Stimulated activated CD4-positive, alpha-beta T cell treated with anti-CD3 and anti-CD28 coated beads, Interleukin-4, amount 100 ng/mL, for 48 hours (primary cell): ENCODE measurements at regions not wholly inside any gene's neighbourhood (a gene's known extent, or its start where the extent isn't known, plus 50 kb on each side); places are given as distances from the start of the nearest gene placed in this dataset.

ENCODE experiments used
- DNase-seq, 2 donors: peaks; one replicate each; pipeline ENCODE4 v3.0.0-alpha.2; 2020; ENCODE audit warnings: low read depth in 2 of 2

- no peak for DNase-seq
Measured at GRCh38 chr3:159169828-159170227, 368.0 kb downstream of the MFSD1 start.

- DNase-seq, result no peak
Measured at GRCh38 chr3:159170436-159171003, 368.7 kb downstream of the MFSD1 start.

DNA sequence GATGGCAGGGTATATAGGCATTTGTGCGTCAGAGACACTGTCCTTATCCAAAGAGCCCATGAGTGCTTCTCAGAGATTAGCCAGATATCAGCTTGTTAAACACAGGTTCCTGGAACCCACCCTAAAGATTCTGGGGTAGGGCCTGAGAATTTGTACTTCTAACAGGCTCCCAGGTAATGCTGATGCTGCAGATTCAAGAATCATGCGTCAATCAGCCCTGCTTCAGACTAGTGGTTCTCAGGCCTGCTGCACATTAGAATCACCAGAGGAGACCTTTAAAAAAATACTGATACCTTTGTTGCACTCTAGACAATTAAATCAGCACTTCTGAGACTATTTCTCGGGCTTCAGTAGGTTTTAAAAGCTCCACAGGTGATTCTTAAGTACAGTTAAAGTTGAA is 369.5 kb downstream of the MFSD1 start:
- DNase-seq, result no peak

DNA sequence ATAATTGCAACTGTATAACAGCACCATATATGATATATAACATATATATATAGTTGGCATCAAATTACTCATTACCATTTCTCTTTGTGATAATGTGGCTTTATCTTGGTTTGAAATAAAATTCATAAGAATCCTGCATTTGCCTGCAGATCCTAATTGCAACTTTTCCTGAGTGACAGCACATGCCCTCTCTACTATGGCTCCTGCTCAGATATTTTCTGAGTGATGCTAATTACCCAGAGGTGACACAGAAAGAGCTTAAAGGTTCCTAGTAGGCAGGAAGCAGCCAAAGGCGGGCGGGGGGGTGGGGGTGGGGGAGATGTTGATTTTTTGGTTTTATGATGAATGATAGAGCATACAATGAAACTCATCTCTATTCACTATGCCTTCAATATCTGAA is 370.6 kb downstream of the MFSD1 start:
- DNase-seq, result no peak

- DNase-seq, result no peak
Measured at GRCh38 chr3:159174715-159175692, 373.1 kb downstream of the MFSD1 start.

DNA sequence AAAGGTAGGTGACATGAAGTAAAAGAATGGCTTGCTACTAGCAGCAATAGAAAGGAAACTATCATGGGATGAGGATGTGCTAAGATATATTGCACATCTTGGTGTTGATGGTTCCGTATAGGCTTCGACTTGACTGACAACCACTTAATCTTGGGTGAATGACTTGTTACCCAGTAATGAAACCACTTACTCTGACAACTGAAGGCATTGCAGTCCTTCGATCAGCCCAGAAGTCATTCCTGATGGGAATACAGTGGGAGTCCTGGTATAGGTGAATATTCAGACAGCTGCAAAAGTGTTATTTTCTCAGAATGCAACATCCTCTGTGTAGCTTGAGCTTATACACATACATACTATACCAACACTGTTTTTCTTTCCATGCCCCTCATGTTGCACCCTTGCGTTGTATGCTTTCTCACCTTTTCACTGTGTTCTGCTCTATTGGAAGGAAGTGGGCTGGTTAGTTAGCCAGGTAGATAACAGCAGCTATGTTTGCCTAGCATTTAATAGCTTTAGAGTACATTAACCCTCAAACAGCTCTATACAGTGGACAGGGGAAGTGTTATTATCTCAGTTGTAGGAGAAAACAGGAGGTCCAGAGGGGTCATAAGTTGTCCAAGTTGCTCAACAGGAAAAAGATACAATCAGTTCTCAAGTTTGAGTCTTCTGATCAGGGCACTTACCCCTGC is 376.5 kb downstream of the MFSD1 start:
- no peak for DNase-seq

GRCh38 chr3:159182961-159183360 is 381.1 kb downstream of the MFSD1 start:
- no peak for DNase-seq

GRCh38 chr3:159185443-159186050 is 383.7 kb downstream of the MFSD1 start:
- DNase-seq, result no peak

DNA sequence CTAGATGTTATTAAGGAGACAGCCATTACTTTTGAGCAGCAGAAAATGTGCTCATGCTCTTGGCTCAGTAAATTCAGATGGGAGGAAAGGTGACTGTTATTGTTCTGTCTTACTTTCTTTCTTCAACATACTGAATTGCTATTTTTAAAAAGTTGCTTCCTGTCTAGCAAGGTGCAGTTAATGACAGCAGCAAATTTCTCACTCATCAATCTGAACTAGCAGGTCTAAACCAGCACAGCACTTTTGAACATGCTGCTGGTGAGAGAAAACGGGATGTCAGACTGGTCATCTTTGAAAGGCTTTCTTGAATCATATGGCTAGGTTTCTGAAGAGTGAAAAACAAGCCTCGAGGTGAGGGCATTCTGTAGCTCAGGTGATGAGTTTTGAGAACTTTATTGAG is 384.7 kb downstream of the MFSD1 start:
- DNase-seq, result no peak

- no peak for DNase-seq
Measured at GRCh38 chr3:159187232-159187631, 385.4 kb downstream of the MFSD1 start.

DNA sequence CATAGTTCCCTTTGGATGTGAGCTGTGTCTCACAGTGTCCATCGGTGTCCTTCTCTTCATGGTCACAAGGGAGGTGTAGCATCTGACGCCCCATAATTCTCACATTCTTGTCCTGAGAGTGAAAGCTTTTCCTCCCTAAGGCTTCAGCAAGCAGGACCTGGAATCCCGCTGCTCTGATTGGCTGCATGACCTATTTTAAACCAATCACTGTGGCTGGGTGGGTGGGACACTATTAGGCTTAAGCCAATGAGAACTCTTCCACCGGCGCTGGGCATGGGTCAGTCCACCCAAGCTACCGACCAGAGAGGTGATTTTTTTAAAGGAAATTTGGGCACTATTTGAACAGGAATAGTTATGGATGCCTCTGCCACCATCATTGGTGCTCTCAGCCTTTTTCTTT is 385.9 kb downstream of the MFSD1 start:
- DNase-seq, result no peak

DNA sequence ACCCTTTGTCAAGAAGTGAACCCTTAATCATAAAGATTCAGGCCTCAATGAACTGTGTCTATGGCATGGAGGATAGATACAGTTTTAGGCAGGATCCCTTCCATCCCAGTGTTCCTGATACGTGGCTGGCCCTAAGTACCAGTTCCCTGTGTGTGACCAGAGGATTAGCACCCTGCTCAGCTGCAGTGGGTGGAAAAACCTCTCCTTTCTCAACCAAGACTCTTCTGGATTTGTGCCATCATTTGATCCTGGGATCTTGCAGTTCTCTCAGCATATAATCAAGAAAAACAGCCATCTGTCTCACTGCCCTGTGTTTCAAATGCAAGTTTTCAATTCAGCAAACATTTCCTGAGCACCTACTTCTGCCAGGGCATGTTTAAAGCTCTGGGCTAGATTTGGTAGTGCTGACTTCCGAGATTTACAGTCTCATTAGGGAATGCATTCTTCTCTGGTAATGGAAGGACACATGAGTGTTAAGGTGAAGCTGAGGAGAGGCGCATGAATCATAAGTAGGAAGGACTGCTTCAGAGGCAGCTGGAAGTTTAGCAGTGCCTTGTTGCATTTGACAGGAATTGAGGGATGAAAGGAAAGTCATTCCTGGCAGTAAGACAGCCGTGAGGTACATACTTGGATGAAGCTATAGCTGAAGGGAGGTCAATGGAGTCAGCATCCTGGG is 388.3 kb downstream of the MFSD1 start:
- DNase-seq, result no peak

- no peak for DNase-seq
Measured at GRCh38 chr3:159191447-159191846, 389.6 kb downstream of the MFSD1 start.

GRCh38 chr3:159196359-159196758 is 394.5 kb downstream of the MFSD1 start:
- no peak for DNase-seq

DNA sequence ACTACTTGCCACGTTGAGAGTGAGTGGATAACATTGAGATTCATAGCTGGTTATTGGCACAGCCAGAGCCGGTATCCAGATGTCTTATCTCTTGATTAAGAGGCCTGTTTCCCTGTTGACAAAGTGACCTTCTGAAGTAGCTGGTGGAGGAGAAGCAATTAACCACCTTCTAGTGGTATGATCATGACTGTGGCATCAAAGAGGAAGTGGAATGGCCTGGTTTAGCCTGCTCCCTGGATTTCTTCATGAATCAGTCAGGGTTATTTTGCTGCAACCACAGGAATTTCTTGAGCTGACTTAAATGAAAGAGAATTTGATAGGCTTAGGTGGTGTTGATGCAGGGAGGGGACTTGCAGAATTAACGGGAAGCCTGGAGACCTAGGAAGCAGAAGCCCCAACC is 398.3 kb downstream of the MFSD1 start:
- no peak for DNase-seq

DNA sequence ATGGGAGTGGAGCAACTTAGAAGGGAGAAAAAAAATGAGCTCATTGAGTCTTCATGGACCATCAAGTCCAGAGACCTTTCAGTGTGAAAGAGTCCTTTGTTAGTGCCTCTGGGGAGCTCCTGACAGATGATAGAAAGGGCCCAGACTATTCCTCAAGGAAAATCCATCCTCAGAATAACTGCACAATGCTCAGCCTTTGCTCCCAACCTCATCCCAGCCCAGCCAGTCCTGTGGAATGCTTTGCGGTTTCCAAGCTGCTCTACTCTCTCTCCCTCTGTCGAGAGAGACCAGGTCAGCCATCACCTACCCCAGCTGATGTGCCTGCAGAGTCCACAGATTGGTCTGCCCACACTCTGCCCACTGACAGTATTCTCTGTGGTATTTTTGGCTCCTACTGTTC is 406.2 kb downstream of the MFSD1 start:
- DNase-seq, result no peak

DNA sequence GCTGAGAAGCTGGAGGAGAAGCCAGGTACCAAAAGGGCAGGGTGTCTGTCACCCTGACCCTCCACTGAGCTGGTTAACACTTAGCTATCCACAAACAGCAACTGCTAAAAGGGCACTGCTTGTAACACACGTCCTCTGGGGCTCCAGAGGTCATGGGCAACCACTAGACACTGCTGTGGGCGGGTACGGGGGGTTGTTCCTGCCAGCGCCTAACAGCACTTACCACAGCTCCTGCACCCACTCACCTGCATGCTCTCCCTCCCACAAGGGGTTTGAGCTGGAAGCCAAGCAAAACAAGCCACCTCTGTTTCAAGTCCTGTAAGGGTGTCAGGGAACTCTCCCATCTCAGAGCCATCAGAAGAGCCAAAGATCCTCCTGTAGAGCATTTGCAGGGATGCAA is 407.6 kb downstream of the MFSD1 start:
- DNase-seq, result no peak

GRCh38 chr3:159210336-159210735 is 408.5 kb downstream of the MFSD1 start:
- no peak for DNase-seq

DNA sequence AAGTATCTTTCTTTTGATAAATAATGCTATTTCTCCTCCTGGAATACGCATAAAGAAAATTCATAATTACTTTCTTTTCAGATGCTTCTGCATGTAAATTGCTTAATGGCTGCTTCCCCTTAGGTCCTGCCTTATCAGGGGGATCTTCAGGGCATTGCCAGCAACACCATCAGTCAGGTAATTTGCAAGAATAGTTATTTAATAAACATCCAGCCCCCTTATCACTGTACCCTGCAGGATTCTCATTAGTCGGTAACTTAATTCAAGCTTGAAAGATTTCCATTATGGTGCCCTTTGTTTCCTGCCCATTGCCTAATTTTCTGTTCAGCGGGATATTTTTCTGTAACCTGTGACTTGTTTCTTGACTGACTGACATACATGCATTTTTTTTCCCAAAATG is 414.5 kb downstream of the MFSD1 start:
- DNase-seq, result no peak

DNA sequence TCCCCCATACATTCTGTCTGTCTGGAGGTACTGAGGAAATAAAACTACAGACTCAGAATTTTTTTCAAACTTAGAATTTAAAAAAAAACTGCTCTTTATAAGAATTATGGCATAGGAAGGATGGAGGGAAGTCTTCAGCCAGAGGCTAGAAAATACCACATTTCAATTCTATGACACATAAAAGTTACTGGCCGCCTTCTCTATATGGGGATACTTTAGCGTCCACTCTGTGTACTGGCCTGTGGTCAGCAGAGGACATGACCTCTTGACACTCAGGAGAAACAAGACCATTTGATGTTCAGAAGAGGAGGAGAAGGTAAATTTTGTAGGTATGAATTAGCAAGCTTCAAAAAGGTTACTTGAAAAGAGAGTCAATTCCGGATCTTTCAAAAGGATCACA is 417.4 kb downstream of the MFSD1 start:
- no peak for DNase-seq

GRCh38 chr3:159221335-159221734 is 419.5 kb downstream of the MFSD1 start:
- no peak for DNase-seq
